ENCODE measurements at regions not wholly inside any gene's neighbourhood (a gene's known extent, or its start where the extent isn't known, plus 50 kb on each side); places are given as distances from the start of the nearest gene placed in this dataset.
A peak's percentile ranks its signal among the peaks of the same experiment; 100 is the strongest.

- intact Hi-C loops (cut with DNase I) = loop anchor here in 3 of 10 donors (5.0 to 10.0 kb wide), 3 partner anchors 104 to 1154 kb away; partner anchors contain the start of genes ASMTL (in 1 of the 3), DHRSX (in 1 of the 3) and ZBED1 (in 1 of the 3)
- DNase-seq (peak; percentile 86 to 92), ATAC-seq (peak; percentile 96 to 99 (median 98))
- peak overlapping the region; percentile 62 to 94 (median 83) for H3K4me3 ChIP-seq
- no peaks in the 10 kb centered on the region for H3K27me3 ChIP-seq
- peaks cover 0 to 26% (median 11%) of the 10 kb centered on the region in 9 donors for H3K4me1 ChIP-seq
- TF ChIP-seq, protein P1, sequence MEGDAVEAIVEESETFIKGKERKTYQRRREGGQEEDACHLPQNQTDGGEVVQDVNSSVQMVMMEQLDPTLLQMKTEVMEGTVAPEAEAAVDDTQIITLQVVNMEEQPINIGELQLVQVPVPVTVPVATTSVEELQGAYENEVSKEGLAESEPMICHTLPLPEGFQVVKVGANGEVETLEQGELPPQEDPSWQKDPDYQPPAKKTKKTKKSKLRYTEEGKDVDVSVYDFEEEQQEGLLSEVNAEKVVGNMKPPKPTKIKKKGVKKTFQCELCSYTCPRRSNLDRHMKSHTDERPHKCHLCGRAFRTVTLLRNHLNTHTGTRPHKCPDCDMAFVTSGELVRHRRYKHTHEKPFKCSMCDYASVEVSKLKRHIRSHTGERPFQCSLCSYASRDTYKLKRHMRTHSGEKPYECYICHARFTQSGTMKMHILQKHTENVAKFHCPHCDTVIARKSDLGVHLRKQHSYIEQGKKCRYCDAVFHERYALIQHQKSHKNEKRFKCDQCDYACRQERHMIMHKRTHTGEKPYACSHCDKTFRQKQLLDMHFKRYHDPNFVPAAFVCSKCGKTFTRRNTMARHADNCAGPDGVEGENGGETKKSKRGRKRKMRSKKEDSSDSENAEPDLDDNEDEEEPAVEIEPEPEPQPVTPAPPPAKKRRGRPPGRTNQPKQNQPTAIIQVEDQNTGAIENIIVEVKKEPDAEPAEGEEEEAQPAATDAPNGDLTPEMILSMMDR (IDR thresholded peaks at IDR 0.05) = no peak
- H3K36me3 ChIP-seq = peaks cover 0 to 20% (median 0%) of the 10 kb centered on the region in 9 donors
- H3K9me3 ChIP-seq = peaks cover 0 to 4% (median 0%) of the 10 kb centered on the region in 11 donors
- H3K27ac ChIP-seq = peak overlapping the region in 9 of 10 donors; percentile 54 to 93 (median 82)
- 1% methylated on average over 56 to 59 of the region's 63 CpGs for WGBS, 2 donors
These were observed 82.3 kb upstream of the CD99 start for GRCh38 chrX:2608638-2609430.

GRCh38 chrX:2607113-2607512 is 84.0 kb upstream of the CD99 start:
- peaks cover 0 to 4% (median 0%) of the 10 kb centered on the region in 11 donors for H3K9me3 ChIP-seq
- 96 to 97% methylated on average over 2 of the region's 2 CpGs for WGBS, 2 donors
- no peak for ATAC-seq
- H3K4me3 ChIP-seq = no peak overlapping the region
- no peaks in the 10 kb centered on the region for H3K27me3 ChIP-seq
- peaks cover 0 to 26% (median 11%) of the 10 kb centered on the region in 9 donors for H3K4me1 ChIP-seq
- intact Hi-C loops (cut with DNase I) = loop anchor here in 3 of 10 donors (5.0 to 10.0 kb wide), 3 partner anchors 102 to 1152 kb away; partner anchors contain the start of genes ASMTL (in 1 of the 3), DHRSX (in 1 of the 3) and ZBED1 (in 1 of the 3)
- peaks cover 0 to 15% (median 0%) of the 10 kb centered on the region in 9 donors for H3K36me3 ChIP-seq
- no peak overlapping the region for H3K27ac ChIP-seq
- TF ChIP-seq, protein P1 (IDR thresholded peaks at IDR 0.05) = no peak
- DNase-seq = no peak

- intact Hi-C loops (cut with DNase I) = loop anchor here in 2 of 10 donors (10.0 kb wide), 2 partner anchors 96 to 1146 kb away; partner anchors contain the start of genes ASMTL (in 1 of the 2), DHRSX (in 1 of the 2) and ZBED1 (in 1 of the 2)
- H3K27ac ChIP-seq = no peak overlapping the region
- TF ChIP-seq, protein P1 (IDR thresholded peaks at IDR 0.05) = no peak
- no peak for ATAC-seq
- WGBS, 2 donors = 91 to 94% methylated on average over 6 of the region's 6 CpGs
- H3K27me3 ChIP-seq = no peaks in the 10 kb centered on the region
- H3K4me3 ChIP-seq = no peak overlapping the region
- H3K36me3 ChIP-seq = peaks cover 0 to 27% (median 0%) of the 10 kb centered on the region in 9 donors
- H3K9me3 ChIP-seq = no peaks in the 10 kb centered on the region
- DNase-seq = no peak
- H3K4me1 ChIP-seq = no peaks in the 10 kb centered on the region
These were observed 90.5 kb upstream of the CD99 start for GRCh38 chrX:2600564-2600963.

GRCh38 chrX:2596555-2597255 is 94.4 kb upstream of the CD99 start:
- Histone ChIP-seq H3K4me1 (peaks cover 0 to 11% (median 0%) of the 10 kb centered on the region in 9 donors), H3K36me3 (peaks cover 0 to 21% (median 0%) of the 10 kb centered on the region in 9 donors), H3K4me3 (no peak overlapping the region), H3K27me3 (no peaks in the 10 kb centered on the region), H3K9me3 (no peaks in the 10 kb centered on the region), H3K27ac (no peak overlapping the region)
- intact Hi-C loops (cut with DNase I) = loop anchor here in 3 of 10 donors (10.0 kb wide), 2 partner anchors 942 to 1142 kb away; partner anchors contain the start of gene ASMTL (in 2 of the 3)
- TF ChIP-seq, protein P1 (IDR thresholded peaks at IDR 0.05) = no peak
- ATAC-seq (no peak), DNase-seq (no peak)
- 76 to 77% methylated on average over 9 of the region's 9 CpGs for WGBS, 2 donors

Data from heart right ventricle (tissue), 16 donors.